ENCODE measurements at regions not wholly inside any gene's neighbourhood (a gene's known extent, or its start where the extent isn't known, plus 50 kb on each side); places are given as distances from the start of the nearest gene placed in this dataset.
A peak's percentile ranks its signal among the peaks of the same experiment; 100 is the strongest.
"Not testable (repeated sequence)": the region's sequence is repeated elsewhere in the genome, so short reads cannot be mapped to it uniquely, and the experiment has no call there.

DNA sequence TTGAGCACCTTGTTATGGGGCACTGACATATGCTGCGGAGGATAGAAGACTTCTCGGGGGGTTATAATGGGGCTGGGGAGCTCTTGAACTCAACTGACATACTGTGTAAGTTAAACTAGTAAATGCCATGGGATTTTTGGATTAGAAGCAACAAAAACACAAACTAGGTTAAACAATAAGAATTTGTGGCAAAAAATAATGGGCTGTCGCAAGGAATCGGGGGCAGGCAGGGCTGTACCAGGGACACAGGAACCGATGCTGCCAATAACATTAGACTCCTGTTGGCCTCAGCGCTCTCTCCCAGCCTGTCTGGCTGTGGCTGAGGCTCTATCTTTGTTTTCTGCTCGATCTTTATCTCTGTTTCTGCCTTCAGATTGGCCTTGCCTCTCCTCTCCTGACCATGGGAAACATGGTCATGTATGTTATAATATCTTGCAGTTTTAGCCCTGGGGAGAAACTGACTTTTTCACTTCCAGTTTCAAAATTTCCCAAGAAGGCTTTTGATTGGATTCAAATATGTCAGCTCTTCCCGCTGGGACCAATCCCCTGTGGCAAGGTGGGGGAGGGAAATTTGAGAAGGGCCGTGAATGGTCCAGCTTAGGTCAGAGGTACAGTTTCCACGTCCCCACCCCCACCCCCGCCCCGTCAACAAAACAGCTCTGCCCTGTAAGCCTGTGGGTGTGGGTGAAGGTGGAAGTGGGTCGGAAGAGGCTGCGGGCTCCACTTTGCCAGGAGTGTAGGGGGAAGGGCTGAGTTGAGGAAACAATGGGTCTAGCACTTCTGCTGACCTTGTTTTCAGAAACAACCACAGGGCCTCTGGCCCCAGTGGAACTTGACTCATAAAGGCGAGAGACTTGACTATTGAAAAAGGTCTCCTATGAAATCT lies 161.1 kb upstream of the TBL1XR1 start:
- no peak for DNase-seq (ENCODE audit: low spot score)

DNA sequence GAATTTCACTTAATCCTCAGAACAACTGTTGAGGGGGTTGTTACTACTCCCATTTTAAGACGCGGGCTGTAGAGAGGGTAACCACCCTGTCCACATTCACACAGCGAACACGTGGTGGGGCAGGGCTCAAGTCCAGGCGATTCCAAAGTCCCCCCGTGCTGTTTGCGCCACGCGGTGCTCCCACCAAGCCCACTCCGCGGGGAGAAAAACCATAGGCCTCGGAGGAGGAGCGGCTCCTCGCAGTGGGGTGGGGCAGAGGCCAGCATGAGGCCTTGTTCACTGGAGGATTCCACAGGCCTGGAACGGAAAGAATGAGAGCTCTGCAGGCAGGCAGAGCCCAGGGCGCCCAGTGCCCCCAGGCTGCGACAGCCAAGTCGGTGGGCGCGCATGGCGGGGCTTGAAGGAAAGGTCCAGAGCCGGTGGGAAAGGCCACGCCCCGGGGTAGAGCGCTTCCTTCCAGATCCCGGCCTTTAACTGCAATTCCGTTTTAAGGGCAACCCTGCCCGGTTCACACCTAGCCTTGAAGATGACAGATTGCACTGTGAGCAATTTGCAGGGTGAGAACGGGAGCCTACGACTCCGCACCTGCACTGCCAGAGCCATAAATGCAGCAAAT lies 161.8 kb upstream of the TBL1XR1 start:
- no peak for DNase-seq (ENCODE audit: low spot score)

DNA sequence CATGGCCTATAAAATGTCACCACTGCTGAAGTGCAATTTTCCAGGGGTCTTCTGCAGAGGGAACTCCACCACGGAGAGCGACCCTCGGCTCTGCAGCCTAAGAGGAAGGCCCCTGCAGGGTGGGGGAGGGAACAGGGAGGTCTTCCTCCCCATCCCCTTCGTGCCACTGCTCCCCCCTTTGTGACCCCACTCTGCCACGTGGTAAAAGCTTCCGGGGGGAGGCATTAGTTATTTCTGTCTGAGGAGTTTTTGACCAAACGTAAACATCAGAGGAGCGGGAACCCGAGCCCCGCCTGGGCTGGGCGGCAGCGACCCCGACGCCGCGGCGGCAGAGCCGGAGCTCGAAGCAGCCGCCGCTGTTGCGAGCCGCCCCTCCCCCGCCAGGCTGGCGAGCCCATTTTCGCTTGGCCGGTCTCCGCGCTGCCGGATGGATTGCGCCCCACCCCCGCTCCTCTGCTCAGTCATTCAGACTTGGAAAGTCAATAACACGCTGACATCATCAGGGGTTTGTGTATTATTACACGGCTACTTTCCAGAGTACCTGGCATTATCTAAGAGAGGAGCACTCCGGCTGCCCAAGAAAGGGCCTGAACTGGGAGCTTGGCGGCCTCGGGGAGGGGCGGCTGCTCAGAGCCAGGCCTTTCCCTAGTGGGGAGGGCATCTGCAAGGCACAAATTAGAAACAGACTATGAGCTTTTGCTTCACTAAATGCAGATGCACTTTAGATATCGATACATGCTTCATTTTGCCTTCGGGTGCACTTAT lies 162.5 kb upstream of the TBL1XR1 start:
- peak; percentile 96 for DNase-seq (ENCODE audit: low spot score)

DNA sequence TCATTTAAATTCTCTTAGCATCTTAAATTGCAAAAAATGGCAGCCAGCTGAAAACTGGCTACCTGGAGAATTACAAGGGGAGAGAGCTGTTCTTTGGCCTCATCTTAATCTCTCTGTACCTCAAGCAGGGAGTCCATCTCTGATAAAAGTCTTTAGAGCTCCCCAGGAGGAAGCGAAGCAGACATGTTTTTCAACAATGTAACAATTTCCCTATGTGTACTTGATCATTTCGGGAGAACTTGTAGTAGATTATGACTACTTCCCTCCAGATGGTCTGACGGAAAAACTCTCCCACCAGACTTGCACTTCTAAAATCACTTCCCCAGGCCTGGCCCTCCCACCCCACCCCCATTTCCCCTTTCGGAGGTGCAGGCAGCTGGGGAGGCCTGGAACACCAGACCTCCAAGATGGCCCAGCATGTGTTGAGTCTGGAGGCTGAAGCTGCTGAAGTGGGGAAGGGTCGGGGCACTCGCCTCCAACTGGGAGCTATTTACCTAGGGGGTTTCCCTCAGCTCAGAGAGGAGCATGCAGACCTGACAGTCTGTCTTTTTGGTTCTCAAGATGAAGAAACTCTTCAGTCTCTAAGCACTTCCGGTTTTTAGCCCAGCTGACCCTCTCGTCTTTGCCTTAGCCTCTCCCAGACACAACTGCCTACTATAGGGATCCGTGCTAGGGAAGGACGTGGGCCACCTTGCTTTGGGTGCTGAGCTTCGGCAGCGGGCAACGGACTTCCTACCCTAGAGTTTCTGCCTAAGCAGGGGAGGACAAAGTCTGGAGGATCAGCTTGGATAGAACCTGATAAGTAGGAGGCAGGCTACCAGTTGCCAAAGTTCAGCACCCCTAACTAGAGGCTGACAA lies 164.0 kb upstream of the TBL1XR1 start:
- DNase-seq (ENCODE audit: low spot score): no peak

DNA sequence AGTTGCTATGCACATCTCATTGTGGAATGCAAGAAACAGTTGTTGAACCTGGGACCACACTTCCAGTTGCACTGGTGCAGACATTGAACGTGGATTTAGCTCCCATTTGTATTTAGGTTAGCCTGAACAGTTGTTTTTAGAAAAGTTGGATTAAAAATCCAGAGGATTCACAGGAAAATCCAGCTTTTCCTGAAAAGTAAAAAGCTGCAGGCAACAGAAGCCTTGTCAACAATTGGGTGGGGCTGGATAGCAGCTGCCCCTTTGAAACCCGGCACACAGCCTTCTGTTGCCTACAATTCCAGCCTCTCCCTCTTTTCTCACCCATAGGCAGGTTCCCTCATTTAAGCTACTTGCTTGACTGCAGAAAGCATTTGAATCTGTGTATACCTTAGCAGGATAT lies 165.3 kb upstream of the TBL1XR1 start:
- no peak for DNase-seq (ENCODE audit: low spot score)

DNA sequence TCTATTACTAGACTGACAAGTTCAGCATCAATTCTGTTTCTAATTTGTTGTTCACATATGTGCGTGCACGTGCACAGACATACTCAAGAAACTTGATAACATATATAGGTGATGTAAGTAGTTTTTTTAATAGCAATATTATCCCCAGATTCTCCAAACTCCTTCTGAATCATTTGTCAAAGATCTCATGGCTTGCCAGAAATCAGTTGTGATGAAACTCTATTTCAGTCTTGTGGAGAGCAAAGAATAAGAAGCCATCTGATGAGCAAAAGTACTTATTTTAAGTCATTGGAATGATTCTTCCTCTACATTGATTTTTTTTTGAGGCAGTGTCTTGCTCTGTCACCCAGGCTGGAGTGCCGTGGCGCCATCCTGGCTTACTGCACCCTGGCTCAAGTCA lies 167.0 kb upstream of the TBL1XR1 start:
- no peak for DNase-seq (ENCODE audit: low spot score)

DNA sequence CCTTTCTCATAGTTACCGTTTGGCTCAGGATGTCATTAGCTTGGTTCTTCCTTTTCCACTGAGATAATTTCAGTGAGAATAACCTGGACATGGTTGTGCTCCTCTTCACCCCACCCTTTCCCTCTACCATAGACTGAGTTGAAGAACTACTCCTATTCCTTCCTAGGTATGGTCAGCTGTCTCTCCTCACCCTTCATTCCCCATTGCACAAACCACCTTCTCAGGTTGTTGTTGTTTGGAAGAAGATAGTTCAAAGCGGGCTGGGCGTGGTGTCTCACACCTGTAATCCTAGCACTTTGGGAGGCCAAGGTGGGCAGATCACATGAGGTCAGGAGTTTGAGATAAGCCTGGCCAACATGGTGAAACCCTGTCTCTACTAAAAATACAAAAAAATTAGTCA lies 168.0 kb upstream of the TBL1XR1 start:
- not testable (repeated sequence) for DNase-seq (ENCODE audit: low spot score)

DNA sequence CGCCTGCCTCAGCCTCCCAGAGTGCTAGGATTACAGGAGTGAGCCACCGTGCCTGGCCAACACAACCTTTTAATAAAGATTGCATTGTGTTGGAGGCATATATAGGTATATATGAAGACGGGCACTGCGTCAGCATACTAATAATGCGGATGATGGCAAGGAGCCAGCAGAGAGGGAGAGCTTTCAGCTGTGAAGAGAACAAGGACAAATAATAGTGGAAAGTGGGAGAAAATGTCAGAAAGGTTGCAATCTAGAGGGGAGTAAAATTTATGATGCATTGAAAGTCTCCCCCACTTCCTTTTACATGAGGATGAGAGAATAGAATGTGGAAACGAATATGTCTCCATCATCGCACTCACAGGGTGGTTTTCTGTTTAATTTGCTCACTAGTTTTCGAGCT lies 170.5 kb upstream of the TBL1XR1 start:
- no peak for DNase-seq (ENCODE audit: low spot score)

DNA sequence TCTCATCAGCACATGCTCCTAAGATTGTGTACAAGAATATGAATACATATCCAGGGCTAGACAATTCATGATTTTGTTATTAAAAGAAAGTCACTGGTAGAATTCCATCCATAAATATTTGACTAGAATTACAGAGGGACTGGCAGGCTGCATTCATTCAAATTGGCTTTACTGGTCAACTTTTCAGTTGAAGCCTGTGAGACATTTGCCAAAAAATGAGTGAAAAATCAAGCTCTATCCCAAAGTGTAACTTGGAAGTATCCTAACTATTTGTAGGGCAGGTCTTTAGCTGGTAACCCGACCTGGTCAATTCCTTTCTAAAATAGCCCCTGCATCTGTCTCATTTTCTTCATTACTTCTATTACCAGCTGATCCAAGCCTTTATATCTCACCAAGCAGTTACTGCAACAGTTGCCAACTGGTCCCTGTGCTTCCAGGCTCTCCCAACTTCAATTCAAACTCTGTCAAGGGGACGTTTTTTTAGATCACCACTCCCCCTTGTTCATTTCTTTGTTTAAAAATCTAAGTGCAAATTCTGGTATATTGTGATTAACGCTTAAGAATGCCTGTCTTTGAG lies 173.1 kb upstream of the TBL1XR1 start:
- no peak for DNase-seq (ENCODE audit: low spot score)

DNA sequence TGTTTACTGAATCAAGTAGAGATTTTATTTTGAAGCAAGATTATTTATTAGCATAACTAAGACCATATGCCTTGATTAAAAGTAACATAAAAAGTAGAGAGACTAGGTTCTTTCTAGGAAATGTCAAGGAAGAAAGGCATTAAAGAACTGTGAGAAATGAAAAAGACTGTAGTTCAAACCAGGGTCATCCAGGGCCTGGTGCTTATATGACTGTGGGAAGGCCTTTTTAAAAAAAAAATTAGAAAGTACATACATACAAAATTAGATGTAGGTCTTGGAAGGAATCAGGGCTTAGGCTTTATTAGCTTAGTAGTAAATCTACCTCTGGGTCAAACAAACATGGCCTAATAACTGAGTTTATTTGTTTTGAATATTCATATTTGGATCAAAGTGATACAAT lies 173.9 kb upstream of the TBL1XR1 start:
- DNase-seq (ENCODE audit: low spot score): no peak

DNA sequence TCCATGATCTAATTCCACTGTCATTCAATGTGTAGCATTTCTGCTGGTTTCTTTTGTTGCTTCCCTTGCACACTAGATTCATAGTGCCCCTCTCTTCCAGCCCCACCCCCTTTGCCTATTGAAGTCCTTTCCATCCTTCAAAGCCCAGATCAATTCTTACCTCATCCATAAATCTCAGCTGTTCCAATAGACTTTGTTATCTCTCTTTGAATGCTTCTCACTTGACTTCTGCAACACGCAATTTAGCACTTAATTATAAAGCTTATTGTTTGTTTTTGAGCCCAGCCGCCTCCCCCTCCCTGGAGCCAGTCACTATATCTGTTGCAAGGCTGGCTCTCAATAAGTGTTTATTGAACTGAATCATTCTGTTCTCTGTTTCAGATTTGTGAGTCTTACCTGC lies 174.6 kb upstream of the TBL1XR1 start:
- DNase-seq (ENCODE audit: low spot score): no peak

DNA sequence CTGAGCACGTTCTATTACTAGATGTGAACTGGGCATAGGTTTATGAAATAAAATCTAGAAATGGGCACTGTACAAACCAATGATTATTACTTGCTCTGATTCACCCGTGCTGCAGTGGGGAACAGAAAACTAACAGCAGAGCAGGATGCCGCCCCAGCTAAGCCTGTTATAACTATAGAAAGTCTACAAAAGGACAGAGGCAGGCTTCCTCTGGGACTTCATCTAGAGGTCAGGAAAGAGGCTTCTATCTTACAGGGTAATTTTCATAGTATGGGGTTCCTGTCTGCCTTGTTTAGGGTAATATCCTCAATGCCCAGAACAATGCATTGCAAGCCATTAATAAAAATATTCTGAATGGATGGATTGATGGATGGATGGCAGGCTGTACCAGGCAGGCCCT lies 177.0 kb upstream of the TBL1XR1 start:
- no peak for DNase-seq (ENCODE audit: low spot score)

DNA sequence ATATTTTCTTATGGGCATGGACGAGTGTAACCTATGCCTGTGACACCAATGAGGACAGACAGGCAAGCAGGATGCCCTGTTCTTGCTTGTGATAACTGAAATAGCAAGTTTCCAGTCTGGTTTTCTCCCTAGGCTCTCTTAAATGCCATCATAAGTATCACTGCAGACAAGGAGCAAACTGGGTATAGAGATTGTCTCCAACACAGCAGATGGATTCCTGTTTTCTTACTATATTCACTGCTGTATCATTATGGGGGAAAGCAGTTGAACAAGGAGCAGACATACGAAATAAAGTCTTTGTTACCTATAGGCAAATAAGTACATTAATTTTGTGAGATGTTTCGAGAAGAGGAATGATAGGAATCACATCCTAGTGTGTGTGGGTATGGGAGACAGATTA lies 178.0 kb upstream of the TBL1XR1 start:
- no peak for DNase-seq (ENCODE audit: low spot score)

DNA sequence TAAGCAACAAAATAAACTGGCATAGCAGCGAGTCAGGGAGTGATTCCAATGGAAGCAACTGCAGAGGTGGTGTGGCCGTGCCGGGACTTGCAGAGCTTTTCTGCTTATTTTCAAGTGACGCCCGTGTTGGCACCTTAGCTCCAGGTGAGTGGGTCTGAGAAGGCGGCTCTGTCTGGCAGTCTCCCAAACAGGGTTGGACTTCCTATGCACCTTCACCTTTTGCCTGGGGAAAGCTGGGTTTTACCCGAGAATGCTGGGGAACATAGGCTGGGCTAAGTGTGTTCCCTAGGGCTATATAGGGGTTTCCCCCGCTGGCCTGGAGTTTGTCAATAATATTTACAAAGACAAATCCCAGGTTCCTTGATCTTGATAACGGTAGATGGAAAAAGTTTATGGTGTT lies 179.9 kb upstream of the TBL1XR1 start:
- DNase-seq (ENCODE audit: low spot score): no peak

DNA sequence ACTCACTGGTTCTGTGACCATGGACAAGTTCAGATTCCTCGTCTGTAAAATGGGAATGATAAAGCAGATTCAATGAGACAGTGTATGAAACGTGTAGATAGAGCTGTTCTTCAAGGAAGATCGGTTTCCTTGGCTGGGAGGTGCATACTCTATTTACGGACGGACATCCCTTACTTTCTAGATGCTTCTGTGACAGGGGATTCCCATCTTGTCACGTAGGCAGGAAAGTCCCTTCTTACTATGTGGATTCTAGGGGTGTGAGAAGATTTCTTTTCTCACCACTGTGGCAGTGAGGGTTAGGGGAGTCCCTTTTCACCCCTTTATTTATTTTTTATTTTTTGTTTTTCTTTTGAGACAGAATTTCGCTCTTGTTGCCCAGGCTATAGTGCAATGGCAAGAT lies 180.9 kb upstream of the TBL1XR1 start:
- no peak for DNase-seq (ENCODE audit: low spot score)

DNA sequence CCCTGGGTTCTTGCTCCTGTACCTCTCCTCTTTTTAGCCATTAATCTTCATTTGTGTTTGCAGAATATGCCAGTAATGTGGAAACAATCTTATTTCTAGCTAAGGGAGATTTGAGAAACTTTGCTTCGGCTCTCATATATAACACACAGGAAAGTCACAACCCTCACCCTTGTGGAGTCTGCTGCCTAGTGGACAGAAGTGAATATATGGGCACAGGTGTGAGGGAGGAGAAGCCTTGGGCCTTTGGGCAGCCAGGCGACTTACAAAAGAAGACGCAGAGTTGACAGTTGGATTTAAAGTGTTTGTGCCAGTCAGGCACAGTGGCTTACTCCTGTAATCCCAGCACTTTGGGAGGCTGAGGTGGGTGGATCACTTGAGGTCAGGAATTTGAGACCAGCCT lies 181.8 kb upstream of the TBL1XR1 start:
- DNase-seq (ENCODE audit: low spot score): no peak

DNA sequence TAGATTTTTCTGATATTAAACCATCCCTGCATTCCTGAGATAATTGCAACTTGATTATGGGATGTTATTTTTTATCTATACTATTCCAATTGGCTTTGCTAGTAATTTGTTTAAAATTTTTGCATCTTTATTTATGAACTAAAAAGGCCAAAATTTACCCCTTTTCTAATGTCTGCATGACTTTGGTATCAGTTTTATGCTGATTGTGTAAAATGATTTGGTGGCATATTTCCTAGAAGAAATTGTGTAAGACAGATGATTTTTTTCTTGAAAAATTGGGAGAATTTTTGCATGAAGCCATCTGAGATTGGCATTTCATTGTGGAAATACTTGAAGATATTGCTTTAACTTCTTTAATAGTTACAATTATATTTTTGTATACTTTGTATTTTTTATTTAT lies 183.8 kb upstream of the TBL1XR1 start:
- DNase-seq (ENCODE audit: low spot score): no peak

DNA sequence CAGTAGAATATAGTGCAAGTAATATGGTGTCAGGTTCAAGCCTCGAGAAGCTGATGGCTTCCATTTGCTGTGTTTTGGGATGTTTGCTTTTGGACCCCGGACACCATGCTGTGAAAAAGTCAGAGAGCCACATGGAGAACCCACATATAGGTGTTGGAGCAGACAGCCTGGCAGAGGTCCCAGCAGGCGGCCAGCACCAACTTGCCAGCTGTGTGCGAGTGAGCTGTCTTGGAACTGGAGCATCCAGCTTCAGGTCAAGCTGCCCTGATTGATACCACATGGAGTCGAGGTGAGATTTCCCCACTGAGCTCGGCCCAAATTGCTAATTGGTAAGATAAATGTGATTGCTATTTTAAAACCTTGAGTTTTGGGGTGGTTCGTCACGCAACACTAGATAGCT lies 185.7 kb upstream of the TBL1XR1 start:
- no peak for DNase-seq (ENCODE audit: low spot score)

DNA sequence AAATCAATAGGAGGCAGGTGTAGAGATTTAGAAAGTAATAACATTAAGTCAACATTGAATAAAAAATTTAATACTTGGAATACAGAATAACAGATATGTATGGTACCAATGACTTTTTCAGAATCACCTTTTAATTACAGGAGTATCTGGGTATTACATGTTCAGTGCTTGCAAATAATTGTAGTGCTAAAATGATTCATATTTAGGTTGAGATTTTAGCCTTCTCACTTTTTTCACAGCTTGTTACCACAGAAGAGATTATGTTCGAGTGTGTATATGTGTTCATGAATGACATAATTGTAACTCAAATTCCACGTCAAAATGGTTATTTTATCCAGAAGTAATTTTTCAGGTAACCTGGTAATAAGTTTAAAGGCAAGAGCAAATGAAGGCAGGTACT lies 187.9 kb upstream of the TBL1XR1 start:
- DNase-seq (ENCODE audit: low spot score): no peak

DNA sequence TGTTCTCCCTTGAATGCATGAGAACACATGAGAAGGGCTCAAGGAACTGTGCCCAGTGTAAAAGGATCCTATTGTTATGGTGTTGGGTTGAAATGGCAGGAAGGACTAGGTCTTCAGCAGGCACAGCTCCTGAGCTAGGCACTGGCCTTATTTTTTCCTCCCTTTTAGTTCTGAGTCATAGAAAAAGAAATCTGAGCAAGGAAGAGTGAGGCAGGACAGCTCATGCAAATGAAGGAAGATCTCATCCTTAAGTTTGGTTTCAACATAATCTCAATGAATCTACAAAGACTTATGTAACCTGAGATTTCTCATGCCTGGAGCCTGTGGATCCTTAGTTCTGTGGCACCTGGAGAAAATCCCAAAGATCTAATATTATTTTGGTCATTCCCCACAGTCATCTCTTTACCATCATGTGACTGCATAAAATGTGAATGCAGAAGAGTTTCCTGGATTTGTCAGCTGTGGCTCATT lies 188.6 kb upstream of the TBL1XR1 start:
- no peak for DNase-seq (ENCODE audit: low spot score)

DNA sequence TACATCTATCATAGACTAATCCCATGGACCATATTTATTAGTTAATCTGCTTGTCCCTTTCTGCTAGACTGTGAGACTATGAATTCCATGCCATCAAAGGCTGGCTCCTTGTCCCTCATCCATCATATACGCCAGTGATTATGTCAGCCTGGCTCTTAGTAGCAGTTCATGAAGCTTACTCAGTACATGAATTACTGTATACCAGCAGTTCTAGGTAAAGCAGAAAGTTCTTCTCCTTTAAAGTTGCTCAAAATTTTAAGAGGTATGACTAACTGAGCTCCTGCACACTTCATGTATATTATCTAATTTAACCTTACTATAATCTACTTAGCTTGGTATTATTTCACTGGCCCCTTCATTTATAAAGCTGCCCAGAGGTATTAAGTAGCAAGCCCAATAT lies 190.9 kb upstream of the TBL1XR1 start:
- no peak for DNase-seq (ENCODE audit: low spot score)
